Neural cell (in vitro differentiated cells): ENCODE measurements at regions not wholly inside any gene's neighbourhood (a gene's known extent, or its start where the extent isn't known, plus 50 kb on each side); places are given as distances from the start of the nearest gene placed in this dataset.

Experiments used
- H2AFZ ChIP-seq: fragments of 200-600, 300-800 bp; sonication (generic), shearing (Covaris generic); 2 replicates; pipeline ENCODE4 v1.6.0; 2014; ENCODE audit warnings: low read depth, mild to moderate bottlenecking, antibody characterized with exemption, low read length, moderate library complexity
- H3F3A ChIP-seq: fragments of 200-600 bp; shearing (Covaris generic); 2 replicates; pipeline ENCODE4 v1.6.1; 2016; ENCODE audit warnings: mild to moderate bottlenecking, moderate library complexity, mixed read lengths, antibody characterized with exemption, low read length; ENCODE audit not compliant: insufficient read depth, poor library complexity, severe bottlenecking
- H3K27ac ChIP-seq: fragments of 200-600, 300-800 bp; sonication (generic), shearing (Covaris generic); 2 replicates; pipeline ENCODE4 v1.5.1; 2014; ENCODE audit warnings: mild to moderate bottlenecking, low read length, moderate library complexity
- H3K27me3 ChIP-seq: fragments of 300-800, 200-600 bp; sonication (generic), shearing (Covaris generic); 2 replicates; pipeline ENCODE4 v1.6.0; 2014; ENCODE audit warnings: mild to moderate bottlenecking, low read depth, low read length, moderate library complexity; ENCODE audit not compliant: insufficient read depth
- H3K36me3 ChIP-seq: fragments of 300-800, 200-600 bp; sonication (generic), shearing (Covaris generic); 2 replicates; pipeline ENCODE4 v1.5.1; 2014; ENCODE audit warnings: mild to moderate bottlenecking, antibody characterized with exemption, low read length, moderate library complexity; ENCODE audit not compliant: insufficient read depth
- H3K4me2 ChIP-seq: fragments of 300-800, 200-600 bp; sonication (generic), shearing (Covaris generic); 2 replicates; pipeline ENCODE4 v1.6.0; 2014; ENCODE audit warnings: mild to moderate bottlenecking, low read length
- H3K4me3 ChIP-seq: fragments of 300-800, 200-600 bp; sonication (generic), shearing (Covaris generic); 2 replicates; pipeline ENCODE4 v1.5.1; 2014; ENCODE audit warnings: mild to moderate bottlenecking, low read length, moderate library complexity
- H3K79me2 ChIP-seq: fragments of 200-600 bp; shearing (Covaris generic); replicated peaks from 2 replicates; pipeline ENCODE4 v1.6.0; 2014; ENCODE audit warnings: mild to moderate bottlenecking, low read length, moderate library complexity; ENCODE audit not compliant: insufficient read depth
- H3K9ac ChIP-seq: fragments of 300-800, 200-600 bp; sonication (generic), shearing (Covaris generic); 2 replicates; pipeline ENCODE4 v1.6.1; 2016; ENCODE audit warnings: mild to moderate bottlenecking, low read length, mixed read lengths
- H3K9me2 ChIP-seq: fragments of 200-600 bp; shearing (Covaris generic); 2 replicates; pipeline ENCODE4 v1.6.1; 2016; ENCODE audit warnings: mild to moderate bottlenecking, low read length, mixed read lengths; ENCODE audit not compliant: insufficient read depth
- H3K9me3 ChIP-seq: fragments of 200-600, 300-800 bp; sonication (generic), shearing (Covaris generic); 2 replicates; pipeline ENCODE4 v1.6.1; 2016; ENCODE audit warnings: mild to moderate bottlenecking, mixed run types, low read length, moderate library complexity, mixed read lengths
- H4K20me1 ChIP-seq: fragments of 200-600 bp; shearing (Covaris generic); 2 replicates; pipeline ENCODE4 v1.6.1; 2016; ENCODE audit warnings: mild to moderate bottlenecking, mixed run types; ENCODE audit not compliant: insufficient read depth
- CTCF ChIP-seq: fragments of 450-650 bp; IDR thresholded peaks from 2 replicates; pipeline ENCODE4 v1.5.1; 2014; ENCODE audit warnings: antibody characterized with exemption, mild to moderate bottlenecking, moderate library complexity; ENCODE audit not compliant: poor library complexity, severe bottlenecking
- EP300 ChIP-seq: fragments of 450-650 bp; conservative IDR thresholded peaks from 2 replicates; pipeline ENCODE4 v1.6.1; 2014; ENCODE audit warnings: antibody characterized with exemption, mild to moderate bottlenecking, moderate library complexity; ENCODE audit not compliant: poor library complexity, severe bottlenecking
- EZH2 ChIP-seq: fragments of 200-600, 300-800 bp; shearing (Covaris generic), sonication (generic); IDR thresholded peaks from 2 replicates; pipeline ENCODE4 v1.6.1; 2014; ENCODE audit warnings: antibody characterized with exemption, low read length, borderline replicate concordance, mild to moderate bottlenecking; ENCODE audit not compliant: insufficient read depth, poor library complexity, severe bottlenecking
- MXI1 ChIP-seq: fragments of 450-650 bp; conservative IDR thresholded peaks from 2 replicates; pipeline ENCODE4 v1.6.1; 2014; ENCODE audit warnings: antibody characterized with exemption, mild to moderate bottlenecking; ENCODE audit not compliant: poor library complexity, severe bottlenecking
- POLR2AphosphoS5 ChIP-seq: IDR thresholded peaks from 2 replicates; pipeline ENCODE4 v1.6.1; 2012
- RAD21 ChIP-seq: fragments of 450-650 bp; conservative IDR thresholded peaks from 2 replicates; pipeline ENCODE4 v1.6.1; 2014; ENCODE audit warnings: antibody characterized with exemption, mild to moderate bottlenecking, moderate library complexity
- REST ChIP-seq: IDR thresholded peaks from 2 replicates; pipeline ENCODE4 v1.6.1; 2012; ENCODE audit warnings: borderline replicate concordance
- SMC3 ChIP-seq: fragments of 450-650 bp; conservative IDR thresholded peaks from 2 replicates; pipeline ENCODE4 v1.6.1; 2014; ENCODE audit warnings: antibody characterized with exemption, mild to moderate bottlenecking, moderate library complexity; ENCODE audit not compliant: poor library complexity
- TAF1 ChIP-seq: IDR thresholded peaks from 2 replicates; pipeline ENCODE4 v1.6.1; 2012; ENCODE audit warnings: low read depth

DNA sequence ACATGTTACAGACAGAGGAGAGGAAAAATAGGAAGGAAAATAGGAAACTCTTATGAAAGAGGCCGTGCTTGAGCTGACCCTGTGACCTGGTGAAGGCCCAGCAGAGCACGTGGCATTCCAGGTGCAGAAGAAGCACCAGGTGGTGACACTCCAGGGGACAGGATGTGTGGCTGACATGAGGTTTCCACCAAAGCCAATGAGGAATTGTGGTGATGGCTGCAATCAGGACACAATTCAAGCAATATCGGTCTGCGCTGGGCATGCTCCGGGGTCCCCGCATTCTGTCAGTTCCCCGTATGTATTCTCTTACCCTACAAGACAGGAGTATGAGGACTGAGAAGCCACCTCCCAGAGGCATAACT lies 504.2 kb downstream of the EIPR1 start:
- TF ChIP-seq EZH2 = no peak
- no peak for TF ChIP-seq EP300
- TF ChIP-seq CTCF = no peak
- no peak for TF ChIP-seq MXI1
- no peak for TF ChIP-seq POLR2AphosphoS5
- TF ChIP-seq TAF1 = no peak
- TF ChIP-seq SMC3 = no peak
- no peak for TF ChIP-seq REST
- TF ChIP-seq RAD21 = no peak
- Histone ChIP-seq H3K79me2 (no peaks in the 10 kb centered on the region), H3K36me3 (no peaks in the 10 kb centered on the region), H3K27ac (peak overlapping the region; percentile 97), H3F3A (no peaks in the 10 kb centered on the region), H3K4me2 (no peak overlapping the region), H3K9me2 (no peaks in the 10 kb centered on the region), H3K4me3 (no peak overlapping the region), H3K9me3 (no peaks in the 10 kb centered on the region), H3K27me3 (no peaks in the 10 kb centered on the region), H3K9ac (no peak overlapping the region), H4K20me1 (no peaks in the 10 kb centered on the region), H2AFZ (no peak overlapping the region)

- no peaks in the 10 kb centered on the region for H3K27me3 ChIP-seq
- no peaks in the 10 kb centered on the region for H3K79me2 ChIP-seq
- no peak overlapping the region for H2AFZ ChIP-seq
- TF ChIP-seq REST (no peak), TAF1 (no peak), EZH2 (no peak), CTCF (no peak), MXI1 (no peak)
- H3K4me3 ChIP-seq = no peak overlapping the region
- H3F3A ChIP-seq = no peaks in the 10 kb centered on the region
- no peaks in the 10 kb centered on the region for H4K20me1 ChIP-seq
- no peaks in the 10 kb centered on the region for H3K9me2 ChIP-seq
- H3K9me3 ChIP-seq = no peaks in the 10 kb centered on the region
- no peak overlapping the region for H3K4me2 ChIP-seq
- no peak overlapping the region for H3K27ac ChIP-seq
- no peak overlapping the region for H3K9ac ChIP-seq
- H3K36me3 ChIP-seq = no peaks in the 10 kb centered on the region
Observed at GRCh38 chr2:2872713-2873449, 504.7 kb downstream of the EIPR1 start.
